ENCODE measurements at regions not wholly inside any gene's neighbourhood (a gene's known extent, or its start where the extent isn't known, plus 50 kb on each side); places are given as distances from the start of the nearest gene placed in this dataset.
"Not testable (repeated sequence)": the region's sequence is repeated elsewhere in the genome, so short reads cannot be mapped to it uniquely, and the experiment has no call there.

GRCh38 chr4:79266136-79266535 lies 59.7 kb downstream of the NAA11 start:
- no peak for DNase-seq (ENCODE audit: low read depth)

GRCh38 chr4:79259242-79259641 lies 66.6 kb downstream of the NAA11 start:
- no peak for DNase-seq (ENCODE audit: low read depth)

GRCh38 chr4:79258614-79259176 lies 67.2 kb downstream of the NAA11 start:
- no peak for DNase-seq (ENCODE audit: low read depth)

- no peak for DNase-seq (ENCODE audit: low read depth)
Observed at GRCh38 chr4:79257953-79258613, 67.8 kb downstream of the NAA11 start.

GRCh38 chr4:79255793-79256192 lies 70.1 kb downstream of the NAA11 start:
- no peak for DNase-seq (ENCODE audit: low read depth)

GRCh38 chr4:79253924-79254323 lies 71.9 kb downstream of the NAA11 start:
- no peak for DNase-seq (ENCODE audit: low read depth)

- DNase-seq (ENCODE audit: low read depth), result no peak
Observed at GRCh38 chr4:79253168-79253567, 72.7 kb downstream of the NAA11 start.

GRCh38 chr4:79250887-79251286 lies 75.0 kb downstream of the NAA11 start:
- DNase-seq (ENCODE audit: low read depth), result no peak

GRCh38 chr4:79249881-79250503 lies 75.9 kb downstream of the NAA11 start:
- DNase-seq (ENCODE audit: low read depth), result no peak

- no peak for DNase-seq (ENCODE audit: low read depth)
Observed at GRCh38 chr4:79248610-79249009, 77.3 kb downstream of the NAA11 start.

GRCh38 chr4:79247695-79248394 lies 78.0 kb downstream of the NAA11 start:
- DNase-seq (ENCODE audit: low read depth), result no peak

GRCh38 chr4:79245200-79245940 lies 80.5 kb downstream of the NAA11 start:
- not testable (repeated sequence) for DNase-seq (ENCODE audit: low read depth)

GRCh38 chr4:79241846-79242245 lies 84.0 kb downstream of the NAA11 start:
- DNase-seq (ENCODE audit: low read depth), result peak; percentile 46

GRCh38 chr4:79237851-79238250 lies 88.0 kb downstream of the NAA11 start:
- DNase-seq (ENCODE audit: low read depth), result peak; percentile 36

GRCh38 chr4:79236785-79237184 lies 89.1 kb downstream of the NAA11 start:
- DNase-seq (ENCODE audit: low read depth), result no peak

GRCh38 chr4:79235095-79235494 lies 90.8 kb downstream of the NAA11 start:
- no peak for DNase-seq (ENCODE audit: low read depth)

- no peak for DNase-seq (ENCODE audit: low read depth)
Observed at GRCh38 chr4:79233820-79234219, 92.0 kb downstream of the NAA11 start.

GRCh38 chr4:79232540-79232939 lies 93.3 kb downstream of the NAA11 start:
- DNase-seq (ENCODE audit: low read depth), result peak; percentile 72

GRCh38 chr4:79227860-79228259 lies 98.0 kb downstream of the NAA11 start:
- DNase-seq (ENCODE audit: low read depth), result peak; percentile 79

- no peak for DNase-seq (ENCODE audit: low read depth)
Observed at GRCh38 chr4:79225360-79225759, 100.5 kb downstream of the NAA11 start.

GRCh38 chr4:79224777-79225104 lies 101.1 kb downstream of the NAA11 start:
- no peak for DNase-seq (ENCODE audit: low read depth)
